D721Med (cell line): ENCODE measurements at regions not wholly inside any gene's neighbourhood (a gene's known extent, or its start where the extent isn't known, plus 50 kb on each side); places are given as distances from the start of the nearest gene placed in this dataset.

Experiments
- DNase-seq: peaks from one replicate; pipeline ENCODE4 v3.0.0; 2011; ENCODE audit warnings: low spot score; ENCODE audit not compliant: insufficient read length
- FAIRE-seq: peaks from 2 replicates; lab custom pipeline; 2011; peaks lifted over from hg19 to GRCh38; lab: Jason Lieb, UNC
- TF ChIP-seq, protein P1 (sequence below): IDR thresholded peaks from 2 replicates; pipeline ENCODE4 v1.5.1; 2012; ENCODE audit warnings: mild to moderate bottlenecking, control low read depth; ENCODE audit not compliant: insufficient read depth; ENCODE audit errors: missing control alignments

DNA sequence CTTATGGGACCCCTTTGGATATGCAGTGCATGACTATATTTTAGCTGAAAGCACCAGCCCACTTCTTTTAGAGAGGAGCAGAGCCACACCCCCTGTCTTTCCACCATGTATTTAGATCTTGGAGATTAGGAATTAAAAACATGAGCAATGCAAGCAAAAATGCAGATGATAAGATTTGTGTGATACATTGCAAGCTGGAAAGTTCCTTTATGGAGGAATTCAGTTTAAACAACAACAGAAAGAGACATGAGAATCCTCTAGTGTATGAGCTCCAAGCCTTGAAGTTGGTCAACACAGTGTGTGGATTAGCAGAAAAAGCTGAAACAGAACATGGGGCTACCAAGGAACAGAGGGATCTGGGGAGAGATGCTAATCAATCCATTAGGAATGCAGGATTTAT, 529.8 kb upstream of the NBEA start:
- no peak for DNase-seq

DNA sequence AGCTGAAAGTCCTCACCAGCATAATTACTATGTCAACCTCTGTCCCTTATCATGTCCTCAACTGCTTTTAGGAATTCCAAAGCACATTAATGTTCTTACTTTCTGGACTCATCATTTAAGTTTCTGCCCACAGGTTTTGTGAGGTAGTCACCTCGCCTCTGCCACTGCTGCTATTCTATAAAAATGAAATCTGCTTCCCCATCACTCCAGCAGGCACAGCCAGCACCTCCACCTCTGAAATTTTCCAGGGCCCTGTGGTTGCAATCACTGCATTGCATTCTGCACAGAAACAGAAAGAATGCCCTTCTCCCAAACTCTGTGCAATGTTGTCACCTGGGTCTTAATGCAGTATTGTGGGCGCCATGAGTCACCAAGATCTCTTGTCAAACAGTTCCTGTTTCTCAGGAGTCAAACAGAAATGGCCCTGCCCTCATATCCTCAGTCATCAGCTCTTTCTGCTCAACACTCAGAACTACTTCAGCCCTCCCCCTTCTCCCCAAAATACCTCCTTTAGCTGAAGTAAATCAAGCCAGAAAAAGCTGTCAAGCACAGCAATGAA, 529.2 kb upstream of the NBEA start:
- FAIRE-seq (no peak), DNase-seq (no peak)
- TF ChIP-seq, protein P1, sequence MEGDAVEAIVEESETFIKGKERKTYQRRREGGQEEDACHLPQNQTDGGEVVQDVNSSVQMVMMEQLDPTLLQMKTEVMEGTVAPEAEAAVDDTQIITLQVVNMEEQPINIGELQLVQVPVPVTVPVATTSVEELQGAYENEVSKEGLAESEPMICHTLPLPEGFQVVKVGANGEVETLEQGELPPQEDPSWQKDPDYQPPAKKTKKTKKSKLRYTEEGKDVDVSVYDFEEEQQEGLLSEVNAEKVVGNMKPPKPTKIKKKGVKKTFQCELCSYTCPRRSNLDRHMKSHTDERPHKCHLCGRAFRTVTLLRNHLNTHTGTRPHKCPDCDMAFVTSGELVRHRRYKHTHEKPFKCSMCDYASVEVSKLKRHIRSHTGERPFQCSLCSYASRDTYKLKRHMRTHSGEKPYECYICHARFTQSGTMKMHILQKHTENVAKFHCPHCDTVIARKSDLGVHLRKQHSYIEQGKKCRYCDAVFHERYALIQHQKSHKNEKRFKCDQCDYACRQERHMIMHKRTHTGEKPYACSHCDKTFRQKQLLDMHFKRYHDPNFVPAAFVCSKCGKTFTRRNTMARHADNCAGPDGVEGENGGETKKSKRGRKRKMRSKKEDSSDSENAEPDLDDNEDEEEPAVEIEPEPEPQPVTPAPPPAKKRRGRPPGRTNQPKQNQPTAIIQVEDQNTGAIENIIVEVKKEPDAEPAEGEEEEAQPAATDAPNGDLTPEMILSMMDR = no peak

More for the DNA sequence above, 529.8 kb upstream of the NBEA start:
- TF ChIP-seq, protein P1 = no peak
- no peak for FAIRE-seq

DNA sequence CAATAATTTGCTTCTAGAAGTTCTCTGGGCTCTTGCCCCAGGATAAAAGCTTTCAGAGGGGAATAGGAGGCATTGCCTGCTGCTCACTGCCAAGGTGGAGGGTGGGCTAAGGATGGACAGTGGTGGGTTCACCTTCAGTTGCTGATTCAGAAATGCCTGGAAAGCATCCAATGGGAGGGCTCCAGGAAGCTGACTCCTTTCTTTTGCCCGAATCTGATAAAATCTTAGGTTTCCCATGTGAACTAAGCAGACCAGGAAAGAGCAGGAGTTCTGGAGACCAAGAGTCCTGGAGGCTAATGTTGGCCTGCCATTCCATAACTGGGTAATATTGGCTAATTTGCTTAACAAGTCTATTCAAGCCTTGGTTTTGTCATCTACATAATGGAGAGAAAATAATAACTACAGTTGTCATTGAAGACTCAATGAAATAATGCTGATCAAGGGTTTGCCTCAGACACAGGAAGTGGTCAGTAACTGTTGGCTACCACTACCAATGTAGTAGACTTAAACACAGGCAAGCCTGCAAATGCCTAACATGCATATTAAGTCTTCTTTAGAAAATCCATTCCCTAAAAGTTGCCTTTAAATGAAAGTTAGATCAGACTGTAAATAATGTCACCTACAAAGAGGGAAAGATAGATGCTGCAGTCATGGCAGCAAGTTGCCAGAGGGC, 528.4 kb upstream of the NBEA start:
- FAIRE-seq (no peak), DNase-seq (no peak)
- TF ChIP-seq, protein P1 = no peak

DNA sequence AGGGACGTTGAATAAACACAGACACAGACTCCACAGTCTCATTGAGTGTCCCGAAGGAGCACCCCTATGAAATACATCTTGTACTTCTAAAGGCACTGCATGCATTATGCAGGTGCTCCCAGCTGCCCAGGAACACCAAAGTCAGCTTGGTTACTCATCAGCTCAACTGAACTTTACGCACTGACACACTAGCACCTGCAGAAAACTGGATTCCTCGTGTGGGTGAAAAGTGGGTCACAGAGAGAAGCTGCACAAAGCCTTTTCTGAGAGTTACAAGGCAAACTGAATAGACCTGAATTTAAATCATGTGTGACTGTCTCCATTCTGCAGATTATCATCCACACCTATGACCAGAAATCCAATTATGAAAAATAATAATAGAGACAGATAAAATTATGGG, 527.5 kb upstream of the NBEA start:
- FAIRE-seq (no peak), DNase-seq (no peak)

DNA sequence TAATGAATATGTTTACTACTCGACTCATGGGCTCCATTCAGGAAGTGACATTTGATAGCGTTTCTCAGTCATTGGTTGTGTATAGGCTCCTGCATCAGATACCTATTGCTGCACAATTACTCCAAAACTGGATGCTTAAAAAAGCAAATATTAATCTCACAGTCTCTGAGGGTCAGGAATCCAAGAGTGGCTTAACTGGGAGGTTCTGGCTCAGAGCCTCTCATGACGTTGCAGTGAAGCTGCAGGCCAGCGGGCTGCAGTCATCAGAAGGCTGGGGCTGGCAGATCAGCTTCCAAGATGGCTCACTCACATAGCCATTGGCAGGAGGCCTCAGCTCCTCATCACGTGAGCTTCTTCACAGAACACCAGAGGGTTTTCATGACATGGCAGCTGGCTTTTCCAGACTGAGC, 525.1 kb upstream of the NBEA start:
- TF ChIP-seq, protein P1 = no peak
- FAIRE-seq = no peak
- no peak for DNase-seq

More for the DNA sequence above, 527.5 kb upstream of the NBEA start:
- TF ChIP-seq, protein P1 = no peak

DNA sequence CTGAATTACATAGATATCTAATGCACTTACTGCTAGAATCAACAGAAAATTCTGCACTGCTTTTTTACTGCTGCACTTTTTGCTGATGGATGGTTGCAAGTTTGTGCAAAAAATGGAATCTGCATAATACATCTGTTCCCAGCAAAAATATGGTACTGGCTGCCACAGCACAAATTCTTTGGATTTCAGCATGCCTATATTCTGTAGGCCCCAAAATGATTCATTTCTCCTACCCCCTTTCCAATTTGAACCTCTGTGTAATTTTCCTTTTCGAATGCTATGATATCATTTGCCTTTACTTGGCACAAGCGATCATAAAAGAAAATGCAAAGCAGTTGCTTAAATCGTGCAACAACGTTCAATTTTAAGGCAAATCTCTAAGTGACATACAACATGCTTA, 524.2 kb upstream of the NBEA start:
- FAIRE-seq (no peak), DNase-seq (no peak)
- TF ChIP-seq, protein P1 = no peak

DNA sequence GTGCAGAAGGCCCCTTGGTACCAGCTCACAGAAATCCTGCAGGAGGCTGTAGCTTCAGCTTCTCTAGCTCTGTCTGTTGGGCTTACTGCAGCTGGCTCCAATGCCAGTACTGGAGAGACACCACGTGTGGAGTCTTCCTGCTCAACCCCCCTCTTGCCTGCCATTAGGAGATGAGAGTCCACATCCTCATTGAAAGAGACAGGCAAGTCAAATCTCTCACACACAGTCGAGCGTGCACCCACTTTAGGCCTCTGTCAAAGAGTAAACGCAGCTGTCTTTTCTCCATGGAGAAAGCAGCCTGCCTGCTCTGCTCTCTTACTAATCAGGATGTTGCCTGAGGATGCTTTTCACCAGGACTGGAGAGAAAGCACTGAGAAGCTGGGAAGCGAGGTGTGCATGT, 523.0 kb upstream of the NBEA start:
- TF ChIP-seq, protein P1 = no peak
- no peak for DNase-seq
- FAIRE-seq = no peak
